Activated CD4-positive, alpha-beta T cell treated with anti-CD3 and anti-CD28 coated beads for 36 hours (primary cell): ENCODE measurements at regions not wholly inside any gene's neighbourhood (a gene's known extent, or its start where the extent isn't known, plus 50 kb on each side); places are given as distances from the start of the nearest gene placed in this dataset.

Experiments used
- ATAC-seq: fragments of 200-7000 bp; cut with Tn5 transposase; one replicate; pipeline ENCODE4 v1.10.0; 2021; ENCODE audit warnings: mild to moderate bottlenecking, moderate library complexity
- CTCF ChIA-PET: fragments of 350-600 bp; sonication (Branson Sonifier 250); formaldehyde crosslinking; loops from one replicate; lab custom pipeline; 2021; ENCODE audit warnings: antibody characterized with exemption; lab: Charles Lee
- POLR2A ChIA-PET: fragments of 350-600 bp; sonication (Branson Sonifier 250); formaldehyde crosslinking; loops from one replicate; lab custom pipeline; 2021; ENCODE audit warnings: antibody characterized with exemption, inconsistent platforms; lab: Charles Lee
- DNase-seq: peaks from one replicate; pipeline ENCODE4 v3.0.0-alpha.2; 2020
- H3K27ac Mint-ChIP-seq: one replicate; pipeline ENCODE4 v1.8.0; 2021; ENCODE audit warnings: mixed read lengths
- H3K27me3 Mint-ChIP-seq: one replicate; pipeline ENCODE4 v1.8.0; 2021; ENCODE audit warnings: mixed read lengths
- H3K36me3 Mint-ChIP-seq: one replicate; pipeline ENCODE4 v1.8.0; 2021; ENCODE audit warnings: low read depth, mixed read lengths
- H3K4me1 Mint-ChIP-seq: one replicate; pipeline ENCODE4 v1.8.0; 2021; ENCODE audit warnings: mixed read lengths
- H3K4me3 Mint-ChIP-seq: one replicate; pipeline ENCODE4 v1.8.0; 2021; ENCODE audit warnings: mild to moderate bottlenecking, moderate library complexity, mixed read lengths
- H3K9me3 Mint-ChIP-seq: one replicate; pipeline ENCODE4 v1.8.0; 2021; ENCODE audit warnings: low read depth, mixed read lengths
- intact Hi-C, 2 experiments: fragments of 100-400 bp; cut with DNase I in 1 of 2; cut with micrococcal nuclease in 1 of 2; formaldehyde crosslinking; loops; one replicate each; pipeline versions ENCODE4 v1.14.2 to v1.15.1; 2022 to 2024; cut with DNase I, micrococcal nuclease

DNA sequence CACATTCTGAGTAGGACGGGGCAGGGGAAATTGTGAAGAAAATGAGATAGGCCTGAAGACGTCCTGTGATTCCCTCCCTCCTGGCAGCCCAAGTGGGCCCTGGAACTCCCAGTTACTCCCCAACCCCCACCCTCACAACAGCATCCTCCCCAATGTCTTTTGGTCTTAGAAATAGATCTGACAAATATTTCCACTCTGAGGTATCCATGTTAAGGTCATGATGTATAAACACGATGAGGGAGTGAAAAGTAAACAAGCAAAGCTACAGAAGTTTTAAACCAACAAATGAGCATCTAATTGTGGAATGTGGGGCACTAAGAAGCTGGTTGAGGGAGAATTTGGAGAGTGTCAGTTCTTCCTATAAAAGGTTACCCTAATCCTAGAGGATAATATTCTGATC is 103.7 kb upstream of the AADACL2 start:
- H3K27me3 Mint-ChIP-seq, result no peaks in the 10 kb centered on the region
- no peak overlapping the region for H3K27ac Mint-ChIP-seq
- DNase-seq (no peak), ATAC-seq (no peak)
- CTCF ChIA-PET, result interaction anchor here (1.6 kb wide), 1 partner anchor 9 kb away, joined by 5 read pairs; no protein-coding TSS in a partner anchor
- intact Hi-C loops, result no loop called here
- no peaks in the 10 kb centered on the region for H3K36me3 Mint-ChIP-seq
- POLR2A ChIA-PET, result no interaction called here
- H3K9me3 Mint-ChIP-seq, result no peaks in the 10 kb centered on the region
- H3K4me1 Mint-ChIP-seq, result no peaks in the 10 kb centered on the region
- H3K4me3 Mint-ChIP-seq, result no peak overlapping the region

DNA sequence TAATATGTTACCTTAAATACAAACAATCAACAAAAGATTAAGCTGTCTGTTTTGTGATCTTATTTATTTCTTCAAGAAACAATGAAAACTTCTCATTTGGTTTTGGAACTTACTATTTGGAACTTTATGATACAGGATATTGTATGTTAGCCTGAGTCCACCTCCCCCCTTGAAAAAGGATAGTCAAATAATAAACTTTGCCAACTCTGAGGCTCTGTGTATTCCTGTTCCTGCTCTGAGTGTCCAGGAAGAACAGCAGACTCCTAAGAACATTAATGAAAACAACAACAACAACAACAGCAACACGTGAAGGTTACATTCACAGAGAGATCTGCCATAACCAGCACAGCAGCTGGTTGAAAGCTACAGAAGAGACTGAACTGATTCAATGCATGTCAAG is 108.1 kb upstream of the AADACL2 start:
- DNase-seq (no peak), ATAC-seq (no peak)
- no peaks in the 10 kb centered on the region for H3K27me3 Mint-ChIP-seq
- no peaks in the 10 kb centered on the region for H3K4me1 Mint-ChIP-seq
- no peaks in the 10 kb centered on the region for H3K9me3 Mint-ChIP-seq
- H3K27ac Mint-ChIP-seq, result no peak overlapping the region
- CTCF ChIA-PET, result no interaction called here
- POLR2A ChIA-PET, result no interaction called here
- no peak overlapping the region for H3K4me3 Mint-ChIP-seq
- no peaks in the 10 kb centered on the region for H3K36me3 Mint-ChIP-seq
- intact Hi-C loops, result no loop called here

GRCh38 chr3:151625086-151625485 is 108.6 kb upstream of the AADACL2 start:
- no peaks in the 10 kb centered on the region for H3K36me3 Mint-ChIP-seq
- H3K9me3 Mint-ChIP-seq, result no peaks in the 10 kb centered on the region
- no peak for ATAC-seq
- H3K4me1 Mint-ChIP-seq, result no peaks in the 10 kb centered on the region
- ChIA-PET POLR2A (no interaction called here), CTCF (no interaction called here)
- DNase-seq, result no peak
- intact Hi-C loops, result no loop called here
- H3K27ac Mint-ChIP-seq, result no peak overlapping the region
- H3K27me3 Mint-ChIP-seq, result peaks cover 3% of the 10 kb centered on the region
- H3K4me3 Mint-ChIP-seq, result no peak overlapping the region

DNA sequence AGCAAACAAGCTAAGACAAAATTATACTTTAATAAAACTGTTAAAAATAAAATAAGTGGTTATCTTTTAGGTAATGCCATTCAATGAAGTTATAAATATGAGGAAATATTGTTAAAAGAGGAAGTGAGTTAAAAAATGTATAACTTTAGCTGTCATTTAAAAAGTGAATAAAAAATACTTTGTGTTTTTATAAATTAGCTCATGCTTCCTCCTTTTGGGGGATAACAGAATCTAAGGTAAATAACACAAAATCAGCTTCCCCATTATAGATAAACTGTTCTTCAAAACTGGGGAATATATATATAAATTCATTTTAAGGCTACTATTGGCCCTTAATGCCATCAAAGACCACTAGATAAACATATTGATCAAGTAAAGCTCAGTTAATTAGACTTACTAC is 113.7 kb upstream of the AADACL2 start:
- CTCF ChIA-PET, result interaction anchor here (0.9 to 1.9 kb wide), 3 partner anchors 11 to 18 kb away, joined by 3 to 5 read pairs (median 4); no protein-coding TSS in a partner anchor

DNA sequence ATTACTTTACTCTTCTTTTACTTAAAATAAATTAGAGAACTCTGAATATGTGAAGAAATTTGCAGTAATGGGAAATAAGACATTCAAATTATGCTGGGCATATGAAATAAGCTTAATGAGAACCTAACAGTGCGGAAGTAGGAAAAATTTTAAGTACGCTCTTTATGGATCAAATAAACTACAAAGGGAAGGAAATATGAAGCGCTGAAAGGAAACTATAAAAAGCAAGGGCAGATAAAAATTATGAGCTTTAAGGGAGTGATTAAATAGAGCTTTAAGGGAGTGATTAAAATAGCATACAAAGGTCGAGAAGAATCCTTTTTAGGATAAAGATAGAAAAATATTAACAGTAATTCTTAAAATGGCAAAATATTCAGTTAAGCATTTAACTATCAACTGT is 118.3 kb upstream of the AADACL2 start:
- Mint-ChIP-seq H3K36me3 (no peaks in the 10 kb centered on the region), H3K27me3 (peaks cover 3% of the 10 kb centered on the region), H3K4me1 (no peaks in the 10 kb centered on the region), H3K27ac (no peak overlapping the region), H3K9me3 (peaks cover 4% of the 10 kb centered on the region), H3K4me3 (no peak overlapping the region)
- DNase-seq (no peak), ATAC-seq (no peak)
- CTCF ChIA-PET, result interaction anchor here (0.8 kb wide), 1 partner anchor 29 kb away, joined by 3 read pairs; no protein-coding TSS in a partner anchor
- POLR2A ChIA-PET, result no interaction called here
- intact Hi-C loops, result no loop called here

More for the DNA sequence above, 113.7 kb upstream of the AADACL2 start:
- no peaks in the 10 kb centered on the region for H3K4me1 Mint-ChIP-seq
- POLR2A ChIA-PET, result no interaction called here
- ATAC-seq (no peak), DNase-seq (no peak)
- intact Hi-C loops, result no loop called here
- no peak overlapping the region for H3K27ac Mint-ChIP-seq
- H3K27me3 Mint-ChIP-seq, result peaks cover 3% of the 10 kb centered on the region
- H3K36me3 Mint-ChIP-seq, result no peaks in the 10 kb centered on the region
- no peak overlapping the region for H3K4me3 Mint-ChIP-seq
- no peaks in the 10 kb centered on the region for H3K9me3 Mint-ChIP-seq

DNA sequence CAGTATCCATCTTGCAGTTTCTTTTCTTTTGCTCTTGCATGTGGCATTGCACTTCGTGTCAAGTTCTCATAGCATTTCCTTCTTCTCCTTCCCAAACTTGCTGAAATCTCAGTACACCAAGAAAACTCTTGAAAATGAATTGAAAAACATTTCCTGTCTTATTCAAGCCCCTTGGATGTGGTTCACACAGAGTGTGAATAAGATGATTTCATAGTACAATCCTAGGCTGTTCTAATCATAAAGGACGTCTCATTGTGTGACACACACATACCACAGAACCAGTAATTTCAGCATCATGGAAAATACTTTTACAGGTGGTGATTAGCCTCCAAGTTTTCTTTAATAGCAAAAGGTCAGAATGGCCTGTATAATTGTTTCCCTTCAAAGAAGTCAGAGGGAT is 121.6 kb upstream of the AADACL2 start:
- ATAC-seq, result no peak
- ChIA-PET POLR2A (no interaction called here), CTCF (interaction anchor here (0.6 to 1.2 kb wide), 3 partner anchors 8 to 221 kb away, joined by 3 to 4 read pairs (median 4); no protein-coding TSS in a partner anchor)
- no peaks in the 10 kb centered on the region for H3K4me1 Mint-ChIP-seq
- DNase-seq, result no peak
- intact Hi-C loops, result no loop called here
- H3K4me3 Mint-ChIP-seq, result no peak overlapping the region
- no peak overlapping the region for H3K27ac Mint-ChIP-seq
- H3K27me3 Mint-ChIP-seq, result no peaks in the 10 kb centered on the region
- peaks cover 6% of the 10 kb centered on the region for H3K9me3 Mint-ChIP-seq
- no peaks in the 10 kb centered on the region for H3K36me3 Mint-ChIP-seq

DNA sequence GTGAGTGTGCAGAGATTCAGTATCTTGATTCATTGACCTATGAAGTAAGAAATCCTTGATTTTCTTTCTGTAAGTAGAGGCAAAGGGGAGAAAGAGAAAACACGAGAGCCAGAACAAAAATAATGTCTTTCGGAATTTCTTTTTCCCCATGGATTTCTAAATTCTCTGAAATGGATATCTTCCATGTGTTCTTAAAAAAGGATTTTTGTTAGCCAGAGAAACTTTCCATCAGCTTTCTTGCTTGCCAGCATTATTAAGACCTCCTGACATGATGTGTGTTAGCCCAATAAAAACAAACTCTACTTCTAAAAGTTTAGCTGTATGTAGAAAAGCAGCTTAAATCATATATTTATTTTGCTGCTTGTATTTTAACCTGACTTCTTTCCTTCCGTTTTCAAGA is 122.3 kb upstream of the AADACL2 start:
- no peak for DNase-seq
- Mint-ChIP-seq H3K36me3 (no peaks in the 10 kb centered on the region), H3K4me3 (no peak overlapping the region), H3K27ac (no peak overlapping the region), H3K4me1 (no peaks in the 10 kb centered on the region), H3K9me3 (peaks cover 6% of the 10 kb centered on the region), H3K27me3 (no peaks in the 10 kb centered on the region)
- ChIA-PET POLR2A (interaction anchor here (0.5 kb wide), 1 partner anchor 21 kb away, joined by 4 read pairs; no protein-coding TSS in a partner anchor), CTCF (interaction anchor here (0.6 kb wide), 1 partner anchor 57 kb away, joined by 4 read pairs; no protein-coding TSS in a partner anchor)
- no peak for ATAC-seq
- intact Hi-C loops, result no loop called here

- H3K27me3 Mint-ChIP-seq, result no peaks in the 10 kb centered on the region
- ATAC-seq (no peak), DNase-seq (no peak)
- intact Hi-C loops, result no loop called here
- POLR2A ChIA-PET, result no interaction called here
- H3K4me3 Mint-ChIP-seq, result no peak overlapping the region
- peaks cover 6% of the 10 kb centered on the region for H3K9me3 Mint-ChIP-seq
- CTCF ChIA-PET, result interaction anchor here (1.1 kb wide), 1 partner anchor 11 kb away, joined by 4 read pairs; no protein-coding TSS in a partner anchor
- no peak overlapping the region for H3K27ac Mint-ChIP-seq
- H3K36me3 Mint-ChIP-seq, result no peaks in the 10 kb centered on the region
- H3K4me1 Mint-ChIP-seq, result no peaks in the 10 kb centered on the region
These were observed 124.2 kb upstream of the AADACL2 start for GRCh38 chr3:151609491-151609890.

GRCh38 chr3:151604891-151605290 is 128.8 kb upstream of the AADACL2 start:
- ChIA-PET CTCF (interaction anchor here (1.9 kb wide), 1 partner anchor 8 kb away, joined by 4 read pairs; no protein-coding TSS in a partner anchor), POLR2A (no interaction called here)
- Mint-ChIP-seq H3K27me3 (no peaks in the 10 kb centered on the region), H3K4me1 (no peaks in the 10 kb centered on the region), H3K4me3 (no peak overlapping the region), H3K36me3 (no peaks in the 10 kb centered on the region), H3K9me3 (peaks cover under 1% of the 10 kb centered on the region), H3K27ac (no peak overlapping the region)
- ATAC-seq (no peak), DNase-seq (no peak)
- intact Hi-C loops, result no loop called here

DNA sequence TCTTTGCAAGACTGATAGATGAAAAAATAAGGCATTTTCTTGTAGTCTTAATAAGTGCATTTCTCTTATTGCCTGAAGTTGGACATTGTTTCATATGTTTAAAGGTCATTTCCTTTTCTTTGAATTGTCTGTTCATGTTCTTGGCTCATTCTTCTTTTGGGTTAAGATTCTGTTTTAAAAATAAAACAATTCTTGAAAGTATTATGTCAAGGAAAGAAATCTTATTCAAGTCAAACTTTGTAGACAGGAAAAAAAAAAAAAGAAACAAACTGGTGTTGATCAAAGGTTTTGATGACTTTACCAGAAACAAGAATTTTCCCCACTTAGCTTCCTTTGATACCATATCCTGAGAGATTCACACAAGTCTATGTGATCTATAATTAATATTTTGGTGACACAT is 132.9 kb upstream of the AADACL2 start:
- H3K27ac Mint-ChIP-seq, result no peak overlapping the region
- H3K36me3 Mint-ChIP-seq, result no peaks in the 10 kb centered on the region
- peaks cover 3% of the 10 kb centered on the region for H3K27me3 Mint-ChIP-seq
- ATAC-seq (no peak), DNase-seq (no peak)
- no peak overlapping the region for H3K4me3 Mint-ChIP-seq
- no peaks in the 10 kb centered on the region for H3K9me3 Mint-ChIP-seq
- CTCF ChIA-PET, result interaction anchor here (0.7 kb wide), 1 partner anchor 22 kb away, joined by 3 read pairs; no protein-coding TSS in a partner anchor
- H3K4me1 Mint-ChIP-seq, result no peaks in the 10 kb centered on the region
- intact Hi-C loops, result no loop called here
- POLR2A ChIA-PET, result no interaction called here

- ChIA-PET CTCF (interaction anchor here (1.5 kb wide), 1 partner anchor 9 kb away, joined by 3 read pairs; no protein-coding TSS in a partner anchor), POLR2A (no interaction called here)
- Mint-ChIP-seq H3K4me1 (no peaks in the 10 kb centered on the region), H3K9me3 (no peaks in the 10 kb centered on the region), H3K4me3 (no peak overlapping the region), H3K27ac (no peak overlapping the region), H3K27me3 (peaks cover 3% of the 10 kb centered on the region), H3K36me3 (no peaks in the 10 kb centered on the region)
- no peak for ATAC-seq
- no peak for DNase-seq
- intact Hi-C loops, result no loop called here
These were observed 134.5 kb upstream of the AADACL2 start for GRCh38 chr3:151599103-151599672.

DNA sequence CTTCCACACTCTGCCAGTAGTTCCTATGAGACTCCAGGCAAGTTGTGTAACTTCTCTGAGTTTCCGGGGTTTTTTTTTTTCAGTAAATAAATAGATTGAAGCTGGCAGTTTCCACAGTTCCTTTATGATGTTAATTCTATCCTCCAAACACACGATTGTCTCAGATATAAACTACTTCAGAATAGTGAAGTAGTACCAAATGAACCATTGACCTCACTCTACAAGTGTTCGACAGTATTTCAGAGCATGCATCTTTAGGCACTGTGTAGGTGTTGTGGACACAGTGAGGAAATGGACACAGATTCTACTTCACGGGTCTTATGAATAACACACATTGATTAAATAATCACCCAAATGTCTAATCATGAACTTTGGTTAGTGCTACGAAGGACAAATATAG is 136.1 kb upstream of the IGSF10 start:
- no peaks in the 10 kb centered on the region for H3K9me3 Mint-ChIP-seq
- H3K27ac Mint-ChIP-seq, result no peak overlapping the region
- CTCF ChIA-PET, result no interaction called here
- DNase-seq, result no peak
- H3K27me3 Mint-ChIP-seq, result peaks cover 3% of the 10 kb centered on the region
- no peaks in the 10 kb centered on the region for H3K4me1 Mint-ChIP-seq
- no peak overlapping the region for H3K4me3 Mint-ChIP-seq
- no peaks in the 10 kb centered on the region for H3K36me3 Mint-ChIP-seq
- intact Hi-C loops, result no loop called here
- no peak for ATAC-seq
- POLR2A ChIA-PET, result no interaction called here
